CD14-positive monocyte (primary cell): ENCODE measurements at regions not wholly inside any gene's neighbourhood (a gene's known extent, or its start where the extent isn't known, plus 50 kb on each side); places are given as distances from the start of the nearest gene placed in this dataset.

Experiments used
- DNase-seq, 3 donors: peaks; one replicate each; pipeline ENCODE4 v3.0.0-alpha.2; 2011 to 2022
- H2AFZ ChIP-seq: 2 replicates; pipeline ENCODE4 v1.6.0; 2012; ENCODE audit warnings: mild to moderate bottlenecking, low read depth, low read length, inconsistent platforms; ENCODE audit not compliant: insufficient read depth, poor library complexity, severe bottlenecking
- H3K27ac ChIP-seq, 2 donors: 1 replicate in 1 of 2; 2 replicates in 1 of 2; pipeline ENCODE4 v1.5.1; 2012 to 2013; ENCODE audit warnings: low read length in 2 of 2, control low read depth in 1 of 2, inconsistent platforms in 1 of 2, low read depth in 1 of 2, mild to moderate bottlenecking in 1 of 2
- H3K27me3 ChIP-seq, 2 donors: one replicate each; pipeline versions ENCODE4 v1.6.0 to v1.6.1; 2011 to 2013; ENCODE audit warnings: low read length in 2 of 2; ENCODE audit not compliant: control insufficient read depth in 2 of 2, insufficient read depth in 2 of 2
- H3K36me3 ChIP-seq, 2 donors: replicated peaks in 1 of 2; 1 replicate in 1 of 2; 2 replicates in 1 of 2; pipeline versions ENCODE4 v1.5.1 to v1.6.1; 2012 to 2013; ENCODE audit warnings: low read length in 2 of 2, control low read depth in 1 of 2, inconsistent platforms in 1 of 2, mild to moderate bottlenecking in 1 of 2; ENCODE audit not compliant: insufficient read depth in 2 of 2, control insufficient read depth in 1 of 2
- H3K4me1 ChIP-seq, 2 donors: 1 replicate in 1 of 2; 2 replicates in 1 of 2; pipeline versions ENCODE4 v1.5.1 to v1.6.1; 2012 to 2013; ENCODE audit warnings: low read length in 2 of 2, control low read depth in 1 of 2, inconsistent platforms in 1 of 2, mild to moderate bottlenecking in 1 of 2, moderate library complexity in 1 of 2; ENCODE audit not compliant: insufficient read depth in 2 of 2, control insufficient read depth in 1 of 2
- H3K4me2 ChIP-seq: replicated peaks from 2 replicates; pipeline ENCODE3; 2012; ENCODE audit warnings: low read length, moderate library complexity, mild to moderate bottlenecking; ENCODE audit not compliant: poor library complexity, severe bottlenecking; ENCODE audit errors: extremely low read depth
- H3K4me3 ChIP-seq, 3 experiments: fragments of 200-600 bp in 1 of 3; sonication (generic) in 1 of 3; replicated peaks in 1 of 3; 1 replicate in 2 of 3; 2 replicates in 1 of 3; pipeline ENCODE4 v1.5.1; 2011 to 2013; ENCODE audit warnings: low read length in 3 of 3, mild to moderate bottlenecking in 3 of 3, control low read depth in 2 of 3, low read depth in 2 of 3, inconsistent platforms in 1 of 3, moderate library complexity in 1 of 3
- H3K79me2 ChIP-seq: 2 replicates; pipeline ENCODE4 v1.6.0; 2012; ENCODE audit warnings: mild to moderate bottlenecking, control low read depth, inconsistent platforms, low read length, moderate library complexity; ENCODE audit not compliant: insufficient read depth
- H3K9ac ChIP-seq: 2 replicates; pipeline ENCODE4 v1.6.0; 2017; ENCODE audit warnings: low read length, mild to moderate bottlenecking; ENCODE audit not compliant: insufficient read depth, poor library complexity, severe bottlenecking
- H3K9me3 ChIP-seq, 2 donors: replicated peaks in 1 of 2; 1 replicate in 1 of 2; 2 replicates in 1 of 2; pipeline versions ENCODE4 v1.5.1 to v1.6.1; 2012 to 2013; ENCODE audit warnings: low read length in 2 of 2, control low read depth in 1 of 2; ENCODE audit not compliant: control insufficient read depth in 1 of 2, insufficient read depth in 1 of 2
- H4K20me1 ChIP-seq: 2 replicates; pipeline ENCODE4 v1.6.0; 2012; ENCODE audit warnings: mild to moderate bottlenecking, low read length, control low read depth, moderate library complexity; ENCODE audit not compliant: insufficient read depth
- H3K27ac Mint-ChIP-seq, 7 donors: one replicate each; pipeline ENCODE4 v1.8.0; 2020; ENCODE audit warnings: mild to moderate bottlenecking in 7 of 7, mixed read lengths in 7 of 7, moderate library complexity in 6 of 7, inconsistent platforms in 2 of 7
- H3K27me3 Mint-ChIP-seq, 3 donors: one replicate each; pipeline ENCODE4 v1.8.0; 2021 to 2022; ENCODE audit warnings: low read depth in 3 of 3, mild to moderate bottlenecking in 3 of 3, mixed read lengths in 3 of 3, moderate library complexity in 3 of 3, inconsistent platforms in 1 of 3
- H3K36me3 Mint-ChIP-seq, 2 donors: one replicate each; pipeline ENCODE4 v1.8.0; 2020; ENCODE audit warnings: mixed read lengths in 2 of 2, inconsistent platforms in 1 of 2, mild to moderate bottlenecking in 1 of 2
- H3K4me1 Mint-ChIP-seq: one replicate; pipeline ENCODE4 v1.8.0; 2020; ENCODE audit warnings: mild to moderate bottlenecking, mixed read lengths
- H3K4me3 Mint-ChIP-seq, 2 donors: one replicate each; pipeline ENCODE4 v1.8.0; 2020; ENCODE audit warnings: mild to moderate bottlenecking in 2 of 2, mixed read lengths in 2 of 2, moderate library complexity in 1 of 2
- H3K9me3 Mint-ChIP-seq, 7 donors: one replicate each; pipeline ENCODE4 v1.8.0; 2020 to 2022; ENCODE audit warnings: mixed read lengths in 7 of 7, mild to moderate bottlenecking in 6 of 7, moderate library complexity in 6 of 7, inconsistent platforms in 2 of 7
- CTCF ChIP-seq: fragments of 200-600 bp; IDR thresholded peaks from one replicate; pipeline ENCODE4 v1.8.0; 2022; ENCODE audit warnings: antibody characterized with exemption, mild to moderate bottlenecking
- WGBS: methylation state at CpG from one replicate; pipeline ENCODE4 v1.1.5; 2013; ENCODE audit warnings: missing lambda C conversion rate; ENCODE audit not compliant: insufficient coverage; 5-methylcytosine and 5-hydroxymethylcytosine counted together
- intact Hi-C, 2 donors: fragments of 100-400 bp; cut with micrococcal nuclease; formaldehyde crosslinking; loops; one replicate each; pipeline versions ENCODE4 v1.15.0 to v1.15.1; 2023

GRCh38 chr18:34281290-34281689 is 56.6 kb upstream of the NOL4 start:
- H3K27me3 Mint-ChIP-seq = peaks cover 0 to 1% (median 0%) of the 10 kb centered on the region in 3 donors
- H3K36me3 Mint-ChIP-seq = no peaks in the 10 kb centered on the region
- Histone ChIP-seq H3K79me2 (no peaks in the 10 kb centered on the region), H3K9ac (no peak overlapping the region), H3K36me3 (no peaks in the 10 kb centered on the region), H2AFZ (no peak overlapping the region), H4K20me1 (no peaks in the 10 kb centered on the region), H3K4me1 (no peaks in the 10 kb centered on the region), H3K4me3 (no peak overlapping the region), H3K9me3 (no peaks in the 10 kb centered on the region), H3K4me2 (no peak overlapping the region), H3K27ac (no peak overlapping the region), H3K27me3 (no peaks in the 10 kb centered on the region)
- no peaks in the 10 kb centered on the region for H3K4me1 Mint-ChIP-seq
- no peak for DNase-seq
- intact Hi-C loops = no loop called here
- WGBS = 88% methylated on average over 1 of the region's 2 CpGs
- no peak overlapping the region for H3K4me3 Mint-ChIP-seq
- no peak overlapping the region for H3K27ac Mint-ChIP-seq
- TF ChIP-seq CTCF = no peak
- no peaks in the 10 kb centered on the region for H3K9me3 Mint-ChIP-seq

- no peaks in the 10 kb centered on the region for H3K4me1 ChIP-seq
- no peaks in the 10 kb centered on the region for H4K20me1 ChIP-seq
- no peak overlapping the region for H3K27ac ChIP-seq
- no peak for TF ChIP-seq CTCF
- H3K9ac ChIP-seq = no peak overlapping the region
- no peak for DNase-seq
- H3K4me2 ChIP-seq = no peak overlapping the region
- no peaks in the 10 kb centered on the region for H3K9me3 ChIP-seq
- H3K4me1 Mint-ChIP-seq = no peaks in the 10 kb centered on the region
- H3K27me3 ChIP-seq = no peaks in the 10 kb centered on the region
- no peaks in the 10 kb centered on the region for H3K9me3 Mint-ChIP-seq
- H3K79me2 ChIP-seq = no peaks in the 10 kb centered on the region
- H3K27ac Mint-ChIP-seq = no peak overlapping the region
- no peak overlapping the region for H2AFZ ChIP-seq
- no peak overlapping the region for H3K4me3 Mint-ChIP-seq
- no CpG with 5 or more reads among the region's 3 CpGs for WGBS
- no peaks in the 10 kb centered on the region for H3K36me3 ChIP-seq
- intact Hi-C loops = no loop called here
- no peak overlapping the region for H3K4me3 ChIP-seq
- H3K27me3 Mint-ChIP-seq = peaks cover 0 to 1% (median 0%) of the 10 kb centered on the region in 3 donors
- H3K36me3 Mint-ChIP-seq = no peaks in the 10 kb centered on the region
Observed at GRCh38 chr18:34281722-34282121, 57.0 kb upstream of the NOL4 start.
